Parathyroid adenoma (tissue), 2 donors: ENCODE measurements at regions not wholly inside any gene's neighbourhood (a gene's known extent, or its start where the extent isn't known, plus 50 kb on each side); places are given as distances from the start of the nearest gene placed in this dataset.
"Not testable (repeated sequence)": the region's sequence is repeated elsewhere in the genome, so short reads cannot be mapped to it uniquely, and the experiment has no call there.

Source experiments
- H2AFZ ChIP-seq: fragments of 300-600 bp; sonication (generic); one replicate; pipeline ENCODE4 v1.7.0; 2017; ENCODE audit warnings: antibody characterized with exemption, mild to moderate bottlenecking
- H3K27ac ChIP-seq: fragments of 300-600 bp; sonication (generic); one replicate; pipeline ENCODE4 v1.7.0; 2017
- H3K27me3 ChIP-seq: fragments of 300-600 bp; sonication (generic); one replicate; pipeline ENCODE4 v1.7.0; 2017; ENCODE audit warnings: low read length; ENCODE audit not compliant: control insufficient read depth, insufficient read depth
- H3K36me3 ChIP-seq: fragments of 300-600 bp; sonication (generic); one replicate; pipeline ENCODE4 v1.7.0; 2017; ENCODE audit warnings: low read length; ENCODE audit not compliant: control insufficient read depth, insufficient read depth
- H3K4me1 ChIP-seq: fragments of 300-600 bp; sonication (generic); one replicate; pipeline ENCODE4 v1.7.0; 2017; ENCODE audit warnings: control low read depth
- H3K4me2 ChIP-seq: fragments of 300-600 bp; sonication (generic); one replicate; pipeline ENCODE4 v1.7.0; 2017; ENCODE audit warnings: low read length
- H3K4me3 ChIP-seq: fragments of 300-600 bp; sonication (generic); one replicate; pipeline ENCODE4 v1.7.0; 2017; ENCODE audit warnings: low read depth, low read length
- H3K79me2 ChIP-seq: fragments of 300-600 bp; sonication (generic); one replicate; pipeline ENCODE4 v1.7.0; 2017; ENCODE audit warnings: control low read depth
- H3K9ac ChIP-seq: fragments of 300-600 bp; sonication (generic); one replicate; pipeline ENCODE4 v1.7.0; 2017; ENCODE audit warnings: mild to moderate bottlenecking
- H3K9me3 ChIP-seq: fragments of 300-600 bp; sonication (generic); one replicate; pipeline ENCODE4 v1.7.0; 2017; ENCODE audit warnings: low read length; ENCODE audit not compliant: control insufficient read depth
- TF ChIP-seq, protein P1 (sequence below): fragments of 300-600 bp; sonication (generic); IDR thresholded peaks from one replicate; pipeline ENCODE4 v1.7.0; 2017; ENCODE audit warnings: antibody characterized with exemption, mild to moderate bottlenecking
- donor health status: primary hyperparathyroidism.

DNA sequence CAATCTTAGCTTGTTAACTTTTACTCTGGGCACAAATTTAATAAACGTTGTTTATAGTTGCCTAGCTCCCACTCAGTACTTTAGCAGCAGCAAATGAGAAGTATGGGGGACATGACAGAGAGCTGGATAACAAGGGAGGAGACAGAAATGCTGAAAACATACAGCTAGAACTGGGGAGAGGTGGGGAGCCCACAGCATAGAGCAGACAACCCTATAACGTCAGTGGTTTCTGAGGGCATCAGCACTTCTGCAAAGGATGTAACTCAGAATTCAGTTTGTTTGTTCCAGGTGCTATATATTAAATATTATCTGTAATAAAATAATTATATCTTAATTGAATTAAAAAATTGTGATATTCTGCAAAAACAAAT, 1098.7 kb upstream of the FANCL start:
- no peak overlapping the region for H2AFZ ChIP-seq
- TF ChIP-seq, protein P1, sequence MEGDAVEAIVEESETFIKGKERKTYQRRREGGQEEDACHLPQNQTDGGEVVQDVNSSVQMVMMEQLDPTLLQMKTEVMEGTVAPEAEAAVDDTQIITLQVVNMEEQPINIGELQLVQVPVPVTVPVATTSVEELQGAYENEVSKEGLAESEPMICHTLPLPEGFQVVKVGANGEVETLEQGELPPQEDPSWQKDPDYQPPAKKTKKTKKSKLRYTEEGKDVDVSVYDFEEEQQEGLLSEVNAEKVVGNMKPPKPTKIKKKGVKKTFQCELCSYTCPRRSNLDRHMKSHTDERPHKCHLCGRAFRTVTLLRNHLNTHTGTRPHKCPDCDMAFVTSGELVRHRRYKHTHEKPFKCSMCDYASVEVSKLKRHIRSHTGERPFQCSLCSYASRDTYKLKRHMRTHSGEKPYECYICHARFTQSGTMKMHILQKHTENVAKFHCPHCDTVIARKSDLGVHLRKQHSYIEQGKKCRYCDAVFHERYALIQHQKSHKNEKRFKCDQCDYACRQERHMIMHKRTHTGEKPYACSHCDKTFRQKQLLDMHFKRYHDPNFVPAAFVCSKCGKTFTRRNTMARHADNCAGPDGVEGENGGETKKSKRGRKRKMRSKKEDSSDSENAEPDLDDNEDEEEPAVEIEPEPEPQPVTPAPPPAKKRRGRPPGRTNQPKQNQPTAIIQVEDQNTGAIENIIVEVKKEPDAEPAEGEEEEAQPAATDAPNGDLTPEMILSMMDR, result no peak
- no peaks in the 10 kb centered on the region for H3K79me2 ChIP-seq

DNA sequence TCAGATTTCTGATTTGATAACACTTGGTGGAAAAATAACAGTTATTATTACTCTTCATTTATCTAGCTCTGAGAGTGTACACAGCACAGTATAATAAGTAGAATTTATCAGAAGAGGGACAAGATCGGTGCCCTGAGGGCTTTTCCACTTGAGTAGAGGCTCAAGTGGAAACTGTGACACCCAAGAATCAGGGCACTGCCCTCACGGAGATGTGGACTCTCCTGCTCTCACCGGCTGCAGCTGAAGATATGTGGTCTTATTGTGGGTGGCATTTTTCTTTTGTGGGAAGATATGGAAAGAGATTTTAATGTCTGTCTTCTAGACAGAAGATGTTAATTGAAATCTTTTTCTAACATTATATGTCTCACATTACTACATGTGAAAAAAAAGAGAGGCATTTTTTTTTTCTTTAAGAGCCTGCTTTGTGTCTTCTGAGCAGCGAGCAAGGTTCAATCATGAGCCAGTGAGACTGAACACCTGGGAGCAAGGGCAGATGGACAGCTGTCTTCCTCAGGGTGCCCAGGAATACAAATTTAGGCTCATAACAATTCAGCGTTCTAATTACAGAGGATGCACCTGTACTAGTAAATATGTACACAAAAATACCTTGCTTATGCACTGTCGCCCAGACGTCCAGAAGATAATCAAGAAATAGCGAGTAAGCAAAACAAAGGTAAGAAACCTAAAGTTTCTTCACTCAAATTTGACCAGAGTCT, 1098.2 kb upstream of the FANCL start:
- no peak overlapping the region for H3K9ac ChIP-seq
- H3K9me3 ChIP-seq, result no peaks in the 10 kb centered on the region
- H3K27me3 ChIP-seq, result no peaks in the 10 kb centered on the region
- no peak overlapping the region for H3K4me2 ChIP-seq
- H3K27ac ChIP-seq, result no peak overlapping the region
- H3K4me1 ChIP-seq, result no peaks in the 10 kb centered on the region
- no peak overlapping the region for H3K4me3 ChIP-seq
- H3K79me2 ChIP-seq, result no peaks in the 10 kb centered on the region
- H3K36me3 ChIP-seq, result no peaks in the 10 kb centered on the region
- no peak overlapping the region for H2AFZ ChIP-seq
- TF ChIP-seq, protein P1, result no peak

More for the DNA sequence above, 1098.7 kb upstream of the FANCL start:
- Histone ChIP-seq H3K9ac (no peak overlapping the region), H3K4me3 (no peak overlapping the region), H3K4me2 (no peak overlapping the region), H3K4me1 (no peaks in the 10 kb centered on the region), H3K9me3 (no peaks in the 10 kb centered on the region), H3K27ac (no peak overlapping the region), H3K36me3 (no peaks in the 10 kb centered on the region), H3K27me3 (no peaks in the 10 kb centered on the region)

DNA sequence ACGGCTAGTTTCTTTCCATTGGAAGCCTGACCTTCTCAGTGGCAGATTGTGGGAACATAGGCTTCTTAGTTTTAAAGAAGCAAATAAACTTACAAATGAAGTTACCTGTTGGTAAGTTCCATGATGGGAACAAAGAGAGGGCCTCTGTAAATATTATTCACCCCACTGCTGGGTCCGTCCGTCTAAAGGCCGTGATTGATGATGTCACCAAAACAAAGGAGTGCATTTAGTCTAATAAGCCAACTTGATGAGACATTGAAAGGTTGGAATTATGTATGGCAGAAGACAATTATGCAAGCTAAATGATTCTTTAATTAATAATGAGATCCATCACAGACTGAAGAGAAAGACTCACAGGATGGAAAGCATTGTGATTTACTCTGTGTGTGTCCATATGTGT, 1091.9 kb upstream of the FANCL start:
- H3K9ac ChIP-seq, result no peak overlapping the region
- no peak overlapping the region for H3K4me3 ChIP-seq
- H3K36me3 ChIP-seq, result no peaks in the 10 kb centered on the region
- no peaks in the 10 kb centered on the region for H3K9me3 ChIP-seq
- no peak overlapping the region for H3K27ac ChIP-seq
- no peak overlapping the region for H3K4me2 ChIP-seq
- TF ChIP-seq, protein P1, result no peak
- H3K79me2 ChIP-seq, result no peaks in the 10 kb centered on the region
- no peaks in the 10 kb centered on the region for H3K27me3 ChIP-seq
- H2AFZ ChIP-seq, result no peak overlapping the region
- no peaks in the 10 kb centered on the region for H3K4me1 ChIP-seq

DNA sequence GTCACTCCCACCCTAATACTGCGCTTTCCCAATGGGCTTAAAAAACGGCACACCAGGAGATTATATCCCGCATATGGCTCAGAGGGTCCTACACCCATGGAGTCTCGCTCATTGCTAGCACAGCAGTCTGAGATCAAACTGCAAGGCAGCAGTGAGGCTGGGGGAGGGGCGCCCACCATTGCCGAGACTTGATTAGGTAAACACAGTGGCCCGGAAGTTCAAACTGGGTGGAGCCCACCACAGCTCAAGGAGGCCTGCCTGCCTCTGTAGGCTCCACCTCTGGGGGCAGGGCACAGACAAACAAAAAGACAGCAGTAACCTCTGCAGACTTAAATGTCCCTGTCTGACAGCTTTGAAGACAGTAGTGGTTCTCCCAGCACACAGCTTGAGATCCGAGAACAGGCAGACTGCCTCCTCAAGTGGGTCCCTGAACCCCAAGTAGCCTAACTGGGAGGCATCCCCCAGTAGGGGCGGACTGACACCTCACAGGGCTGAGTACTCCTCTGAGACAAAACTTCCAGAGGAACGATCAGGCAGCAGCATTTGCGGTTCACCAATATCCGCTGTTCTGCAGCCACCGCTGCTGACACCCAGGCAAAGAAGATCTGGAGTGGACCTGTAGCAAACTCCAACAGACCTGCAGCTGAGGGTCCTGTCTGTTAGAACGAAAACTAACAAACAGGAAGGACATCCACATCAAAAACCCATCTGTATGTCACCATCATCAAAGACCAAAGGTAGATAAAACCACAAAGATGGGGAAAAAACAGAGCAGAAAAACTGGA, 1085.6 kb upstream of the FANCL start:
- not testable (repeated sequence) for H3K4me1 ChIP-seq, H2AFZ ChIP-seq, H3K27ac ChIP-seq, H3K4me3 ChIP-seq, H3K9me3 ChIP-seq, H3K4me2 ChIP-seq, H3K27me3 ChIP-seq, H3K9ac ChIP-seq, H3K36me3 ChIP-seq, H3K79me2 ChIP-seq

DNA sequence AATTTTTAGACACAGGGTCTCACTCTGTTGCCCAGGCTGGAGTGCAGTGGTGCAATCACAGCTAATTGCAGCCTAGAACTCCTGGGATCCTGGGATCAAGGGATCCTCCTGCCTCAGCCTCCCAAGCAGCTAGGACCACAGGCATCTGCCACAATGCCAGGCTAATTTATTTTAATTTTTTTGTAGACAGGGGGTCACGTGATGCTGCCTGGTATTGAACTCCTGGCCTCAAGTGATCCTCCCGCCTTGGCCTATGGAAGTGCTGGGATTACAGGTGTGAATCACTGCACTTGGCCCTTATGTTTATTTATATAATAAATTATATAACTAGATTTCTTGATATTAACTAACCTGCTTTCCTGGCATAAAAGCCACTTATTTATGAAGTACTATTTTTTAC, 1081.7 kb upstream of the FANCL start:
- no peak overlapping the region for H3K4me3 ChIP-seq
- no peaks in the 10 kb centered on the region for H3K79me2 ChIP-seq
- H3K4me1 ChIP-seq, result no peaks in the 10 kb centered on the region
- no peak overlapping the region for H3K9ac ChIP-seq
- no peak overlapping the region for H3K4me2 ChIP-seq
- H3K27ac ChIP-seq, result no peak overlapping the region
- H3K9me3 ChIP-seq, result no peaks in the 10 kb centered on the region
- no peaks in the 10 kb centered on the region for H3K36me3 ChIP-seq
- no peak overlapping the region for H2AFZ ChIP-seq
- no peaks in the 10 kb centered on the region for H3K27me3 ChIP-seq
- TF ChIP-seq, protein P1, result no peak
